HG02885 (cell line): ENCODE measurements at regions not wholly inside any gene's neighbourhood (a gene's known extent, or its start where the extent isn't known, plus 50 kb on each side); places are given as distances from the start of the nearest gene placed in this dataset.
"Not testable (repeated sequence)": the region's sequence is repeated elsewhere in the genome, so short reads cannot be mapped to it uniquely, and the experiment has no call there.

Source experiments
- ATAC-seq: cut with Tn5 transposase; IDR thresholded peaks from one replicate; pipeline ENCODE4 v1.9.1; 2021; ENCODE audit warnings: mild to moderate bottlenecking; ENCODE audit not compliant: unreplicated experiment, poor library complexity

GRCh38 chr2:18063826-18064470 is 185.5 kb downstream of the KCNS3 start:
- ATAC-seq, result no peak

- no peak for ATAC-seq
These were observed 184.4 kb downstream of the KCNS3 start for GRCh38 chr2:18062892-18063291.

- ATAC-seq, result no peak
These were observed 183.2 kb downstream of the KCNS3 start for GRCh38 chr2:18061717-18062116.

DNA sequence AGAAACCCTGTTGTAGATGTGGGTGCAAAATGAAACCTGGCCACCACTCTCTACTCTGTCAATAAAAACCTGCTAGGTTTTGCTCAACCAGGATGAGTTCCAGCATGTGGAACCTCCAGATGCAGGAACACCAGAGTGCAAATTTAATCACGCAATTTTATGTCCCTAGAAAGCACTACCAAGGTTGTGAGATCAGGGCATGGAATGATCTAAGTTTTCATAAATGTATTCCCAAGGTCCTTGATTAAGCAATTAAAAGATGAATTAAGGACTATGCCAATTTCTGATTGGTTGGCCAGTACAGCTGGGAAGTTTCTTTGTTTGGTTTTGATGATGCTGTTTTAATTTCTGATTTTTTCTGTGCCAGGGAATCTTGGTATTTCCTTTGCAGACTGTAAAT is 179.2 kb downstream of the KCNS3 start:
- ATAC-seq, result no peak

- ATAC-seq, result no peak
These were observed 176.8 kb downstream of the KCNS3 start for GRCh38 chr2:18055290-18055689.

DNA sequence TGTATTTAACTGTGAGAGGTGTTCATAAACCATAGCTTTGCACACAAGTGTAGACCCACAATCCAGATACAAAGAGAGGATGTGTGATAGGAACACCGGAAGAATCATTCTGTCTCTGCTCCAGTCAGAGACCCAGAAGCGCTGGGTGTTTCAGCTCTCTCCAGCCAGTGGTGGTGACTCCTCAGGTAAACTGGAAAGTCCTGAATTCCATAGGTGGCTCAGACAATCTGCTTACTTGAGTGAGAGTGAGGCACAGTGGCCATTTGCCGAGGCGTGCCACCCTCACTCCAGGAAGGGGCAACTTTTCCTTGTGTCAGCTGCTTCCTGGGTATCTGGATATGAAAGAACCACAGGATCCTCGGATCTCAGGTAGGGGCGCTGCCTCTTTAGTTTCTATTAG is 171.5 kb downstream of the KCNS3 start:
- no peak for ATAC-seq

DNA sequence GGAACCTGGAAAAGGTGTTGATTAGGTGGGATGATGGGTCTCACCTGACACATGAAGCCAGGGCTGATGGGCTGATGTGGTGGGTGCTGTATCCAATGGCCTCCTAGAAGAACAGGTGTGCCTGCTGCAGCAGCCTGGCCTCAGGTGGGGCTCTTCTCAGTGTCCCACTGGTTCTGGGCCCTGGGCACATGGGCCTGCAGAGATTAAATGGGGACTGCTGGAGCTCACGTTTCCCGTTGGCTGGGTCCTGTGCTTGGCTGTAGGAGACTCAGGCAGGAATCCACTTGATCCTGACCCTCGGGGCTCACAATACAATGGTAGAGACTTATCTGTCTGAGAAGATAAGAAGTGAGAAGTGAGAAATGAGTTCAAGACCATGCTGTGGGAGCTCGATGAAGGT is 170.9 kb downstream of the KCNS3 start:
- no peak for ATAC-seq

- no peak for ATAC-seq
These were observed 169.6 kb downstream of the KCNS3 start for GRCh38 chr2:18047896-18048657.

DNA sequence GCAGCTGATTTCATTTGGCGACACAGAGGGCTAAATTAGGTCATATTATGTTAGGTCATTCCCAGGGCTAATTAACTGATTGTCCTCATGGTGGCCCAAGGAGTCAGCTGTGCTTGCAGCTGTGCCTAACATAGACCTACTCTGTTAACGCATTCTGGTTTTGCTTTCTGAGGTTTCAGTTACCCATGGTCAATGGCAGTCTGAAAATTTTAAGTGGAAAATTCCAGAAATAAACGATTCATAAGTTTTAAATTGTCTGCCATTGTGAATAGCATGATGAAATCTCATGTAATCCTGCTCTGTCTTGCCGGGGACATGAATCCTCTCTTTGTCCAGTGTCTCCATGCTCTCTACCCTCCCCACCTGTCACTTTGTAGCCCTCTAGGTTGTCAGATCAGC is 168.7 kb downstream of the KCNS3 start:
- no peak for ATAC-seq

DNA sequence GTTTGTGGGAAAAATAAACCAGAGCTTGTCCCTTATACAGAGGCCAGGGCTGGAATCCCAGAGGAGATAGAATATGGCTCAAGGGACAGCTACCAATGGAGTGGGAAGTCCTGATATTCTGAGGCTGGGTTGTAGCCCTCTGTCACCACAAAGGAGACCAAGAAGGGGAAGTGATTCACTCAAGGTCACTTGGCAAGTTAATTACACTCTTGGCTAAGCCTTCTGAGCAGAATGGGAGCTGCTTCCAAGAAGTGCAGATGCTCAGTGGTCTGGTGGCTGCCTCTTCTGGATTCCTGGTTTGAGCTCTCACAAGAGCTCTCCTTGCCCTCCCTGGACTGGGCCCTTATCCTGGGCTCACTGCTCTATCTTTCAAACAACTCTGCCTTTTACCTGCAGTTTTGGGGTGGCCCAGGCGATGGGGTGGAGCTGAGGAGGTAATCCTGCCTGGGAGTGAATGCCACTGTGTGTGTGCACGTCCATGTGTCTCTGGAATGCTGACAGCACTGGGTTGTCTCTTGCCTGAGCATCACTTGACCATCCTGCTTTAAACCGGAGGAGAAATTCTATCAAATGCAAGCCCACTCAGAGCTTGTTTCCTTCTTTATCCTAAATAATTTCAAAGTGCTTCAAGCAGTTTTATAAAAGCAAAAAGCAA is 168.2 kb downstream of the KCNS3 start:
- no peak for ATAC-seq

DNA sequence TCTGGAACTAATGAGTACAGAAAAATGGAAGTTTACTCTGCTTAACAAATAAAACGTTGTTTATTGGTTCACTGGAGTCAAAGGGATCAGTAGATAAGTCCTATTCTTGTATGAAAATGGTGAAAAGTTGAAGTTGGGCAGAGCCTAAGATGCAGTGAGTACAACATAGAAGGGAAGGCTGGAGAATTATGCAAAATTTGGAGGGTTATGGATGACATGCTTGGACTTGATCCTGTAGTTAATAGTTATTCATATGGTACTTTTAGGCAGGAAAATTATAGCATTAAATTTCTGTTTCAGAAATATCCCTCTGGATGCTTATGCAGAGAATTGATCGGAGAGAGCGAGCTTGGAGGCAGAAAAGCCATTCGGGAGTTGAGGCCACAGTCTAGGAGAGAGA is 167.6 kb downstream of the KCNS3 start:
- ATAC-seq, result no peak

DNA sequence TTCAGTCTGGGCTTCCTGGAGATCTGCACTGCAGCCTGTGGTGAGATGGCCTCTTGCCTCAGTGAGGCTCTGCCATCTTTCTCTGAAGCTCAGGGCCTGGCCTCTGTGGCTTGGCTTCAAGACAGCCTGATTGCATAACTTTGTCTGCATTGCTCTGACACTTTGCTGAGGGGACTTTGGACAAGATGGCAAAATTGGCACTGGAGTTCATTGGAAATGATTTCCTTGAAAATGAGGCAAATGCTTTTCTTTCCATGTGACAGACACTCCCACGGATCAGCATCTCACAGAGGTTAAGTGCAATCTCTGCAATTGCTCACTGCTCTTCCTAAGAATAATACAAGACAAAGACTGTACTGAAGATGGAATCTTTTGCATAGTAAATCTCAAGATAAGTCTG is 166.8 kb downstream of the KCNS3 start:
- ATAC-seq, result no peak

- not testable (repeated sequence) for ATAC-seq
These were observed 138.9 kb downstream of the KCNS3 start for GRCh38 chr2:18017381-18017780.

DNA sequence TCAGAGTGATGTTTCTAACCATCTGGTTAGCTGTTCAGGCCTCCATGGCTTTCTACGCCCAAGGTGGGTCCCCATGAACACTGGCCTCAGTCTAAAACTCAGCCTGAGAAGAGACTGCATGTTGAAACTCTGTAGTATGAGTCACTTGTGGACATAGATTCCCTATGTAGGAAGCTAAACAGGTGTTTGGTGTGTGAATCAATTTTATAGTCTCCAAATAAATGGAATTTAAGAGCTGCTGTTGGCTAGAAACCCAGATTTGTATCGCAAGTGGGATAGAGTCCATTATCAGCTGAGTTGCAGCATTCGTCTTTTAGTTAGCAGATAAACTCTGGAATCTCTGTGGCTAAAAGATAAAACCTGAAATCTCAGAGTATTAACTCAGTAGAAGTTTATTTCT is 131.4 kb downstream of the KCNS3 start:
- no peak for ATAC-seq

DNA sequence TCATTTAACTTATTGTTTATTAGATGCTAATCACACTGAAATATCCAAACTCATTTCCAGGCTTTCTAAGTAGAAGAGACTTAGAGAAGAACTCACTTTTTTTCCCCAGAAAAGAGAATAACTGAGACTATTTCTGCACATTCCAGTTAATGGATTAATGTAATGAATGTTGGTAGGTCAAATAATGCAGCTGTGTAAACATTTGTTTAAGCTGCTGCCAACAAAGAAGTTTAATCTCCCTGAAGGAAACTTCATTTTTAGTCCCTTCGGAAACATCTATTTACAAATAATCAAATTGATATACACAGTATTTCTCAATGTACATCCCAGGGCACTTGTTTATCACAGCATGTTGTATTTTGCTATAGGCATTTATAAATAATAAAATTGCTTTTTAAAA is 126.9 kb downstream of the KCNS3 start:
- no peak for ATAC-seq

GRCh38 chr2:18001671-18002070 is 123.2 kb downstream of the KCNS3 start:
- no peak for ATAC-seq

DNA sequence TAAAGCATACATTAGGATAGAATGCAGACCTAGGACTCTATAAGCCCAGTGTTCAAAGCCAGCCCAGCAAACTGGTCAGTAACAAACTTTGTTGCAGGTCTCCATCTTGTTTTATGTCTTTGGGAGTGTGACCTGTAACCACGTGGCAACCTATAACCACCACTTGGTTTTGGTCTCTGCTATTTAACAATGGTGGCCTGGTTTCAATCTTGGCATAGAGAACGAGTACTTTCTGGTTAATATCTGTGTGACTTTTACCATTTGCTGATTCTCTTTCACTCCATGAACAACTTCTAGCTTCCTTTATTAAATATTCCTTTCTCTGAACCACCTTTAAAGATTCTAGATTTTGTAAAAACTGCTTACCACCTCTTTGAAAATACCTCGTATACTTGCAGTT is 118.5 kb downstream of the KCNS3 start:
- ATAC-seq, result no peak

DNA sequence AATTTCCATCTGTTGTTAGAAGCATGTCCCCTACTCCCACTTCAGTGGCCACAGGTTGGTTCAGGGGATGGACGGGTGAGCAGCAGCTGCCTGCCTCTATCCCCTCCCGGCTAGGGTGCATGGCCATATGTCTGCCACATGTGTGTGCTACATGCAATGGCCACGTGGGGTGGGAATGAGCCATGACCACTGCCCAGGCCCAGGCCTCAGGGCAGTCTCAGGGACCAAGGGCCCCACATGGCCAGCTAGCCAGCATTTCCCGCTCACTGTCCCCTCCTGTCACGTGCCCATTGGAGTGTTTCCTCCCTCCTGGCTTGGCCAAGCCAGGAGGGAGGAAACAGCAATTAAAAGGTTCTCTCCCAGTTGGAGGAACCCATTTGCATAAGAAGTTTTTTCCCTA is 117.1 kb downstream of the KCNS3 start:
- no peak for ATAC-seq
